HG03095 (cell line): ENCODE measurements at regions not wholly inside any gene's neighbourhood (a gene's known extent, or its start where the extent isn't known, plus 50 kb on each side); places are given as distances from the start of the nearest gene placed in this dataset.
"Not testable (repeated sequence)": the region's sequence is repeated elsewhere in the genome, so short reads cannot be mapped to it uniquely, and the experiment has no call there.

Source experiments
- ATAC-seq: cut with Tn5 transposase; IDR thresholded peaks from one replicate; pipeline ENCODE4 v1.9.1; 2021; ENCODE audit warnings: moderate library complexity; ENCODE audit not compliant: unreplicated experiment

DNA sequence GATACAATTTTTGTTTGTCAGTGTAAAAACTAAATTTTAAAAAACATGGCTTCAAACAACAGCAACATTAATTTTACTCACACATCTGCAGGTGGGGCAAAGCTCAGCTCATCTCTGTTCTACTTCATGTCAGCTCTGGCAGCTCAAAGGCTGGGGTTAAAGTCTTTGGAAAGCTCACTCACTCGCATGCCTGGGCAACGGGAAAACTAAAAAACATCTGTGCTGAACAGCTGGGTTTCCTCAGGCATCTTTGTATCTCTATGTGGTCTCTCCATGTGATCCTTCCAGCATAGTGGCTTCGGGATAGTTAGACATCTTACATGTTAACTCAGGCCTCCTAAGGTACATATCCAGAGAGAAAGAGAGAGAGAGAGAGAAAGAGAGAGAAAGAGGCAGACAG lies 499.6 kb downstream of the RFPL4B start:
- no peak for ATAC-seq

DNA sequence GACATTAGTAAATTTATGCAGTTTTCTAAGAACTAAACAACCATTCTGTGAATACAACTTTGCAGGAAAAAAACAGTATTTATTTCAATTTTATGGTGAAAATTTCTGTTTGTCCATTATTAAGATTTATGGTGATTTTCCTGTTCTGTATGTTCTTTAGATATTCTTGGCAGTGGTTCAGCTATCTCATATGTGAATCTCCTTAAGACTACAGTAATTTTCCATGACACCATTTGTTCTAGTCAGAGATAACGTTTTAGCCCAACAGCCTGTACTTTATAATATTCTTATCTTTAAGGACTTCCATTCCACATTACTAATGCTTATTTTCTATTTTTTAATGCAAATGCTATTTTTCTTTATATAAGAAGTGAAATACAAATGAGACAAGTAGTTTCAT lies 504.0 kb downstream of the RFPL4B start:
- ATAC-seq = no peak

DNA sequence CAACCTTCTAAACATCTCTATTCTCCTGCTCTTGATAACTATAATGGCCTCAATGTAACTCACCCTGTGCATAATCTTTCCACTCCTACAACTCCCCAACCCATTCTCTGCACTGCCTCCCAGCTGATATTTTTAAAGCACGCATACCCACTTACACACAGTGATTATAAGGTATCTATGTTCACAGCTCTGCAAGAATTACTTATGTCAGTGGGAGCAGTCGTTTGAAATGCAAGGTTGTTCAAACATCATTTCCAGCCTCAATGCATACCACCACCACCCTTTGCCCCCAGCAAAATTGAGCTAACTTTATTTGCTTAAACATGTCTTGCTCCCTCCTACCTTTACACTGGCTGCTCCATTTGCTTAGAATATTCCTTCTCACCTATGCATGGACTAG lies 506.0 kb downstream of the RFPL4B start:
- no peak for ATAC-seq

DNA sequence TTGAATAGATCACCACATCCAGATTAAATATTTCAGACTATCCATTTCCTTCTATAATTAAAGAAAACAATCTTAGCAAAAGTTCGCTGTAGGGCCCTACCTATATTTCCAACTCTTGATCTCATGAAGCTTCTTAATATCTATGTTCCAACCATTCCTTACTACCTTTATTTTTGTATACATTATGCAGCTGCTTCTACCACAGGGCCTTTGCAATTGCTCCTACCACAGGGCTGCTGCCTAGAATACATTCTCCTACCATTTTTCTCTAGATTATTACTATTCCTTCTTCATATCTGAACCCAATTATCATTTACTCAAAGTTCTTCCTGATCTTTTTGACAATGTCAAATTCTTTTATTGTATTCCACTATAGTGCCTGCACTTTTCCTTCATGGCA lies 516.6 kb downstream of the RFPL4B start:
- ATAC-seq = no peak

DNA sequence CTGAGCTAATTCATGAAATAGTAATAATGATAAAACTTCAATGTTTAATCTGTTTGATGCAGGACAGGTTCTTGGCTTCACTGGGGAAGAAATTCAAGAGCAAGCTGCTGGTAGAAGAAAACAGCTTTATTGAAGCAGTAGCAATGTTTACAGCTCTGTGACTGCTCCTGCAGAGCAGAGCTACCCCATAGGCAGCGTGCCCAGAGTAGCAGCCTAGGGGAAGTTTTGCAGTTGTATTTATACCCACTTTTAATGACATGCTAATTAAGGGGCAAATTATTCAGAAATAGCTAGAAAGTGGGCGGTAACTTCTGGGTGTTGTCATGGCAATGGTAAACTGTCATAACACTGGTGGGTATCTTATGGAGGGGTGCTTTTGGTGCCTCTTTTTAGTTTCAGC lies 518.0 kb downstream of the RFPL4B start:
- no peak for ATAC-seq

DNA sequence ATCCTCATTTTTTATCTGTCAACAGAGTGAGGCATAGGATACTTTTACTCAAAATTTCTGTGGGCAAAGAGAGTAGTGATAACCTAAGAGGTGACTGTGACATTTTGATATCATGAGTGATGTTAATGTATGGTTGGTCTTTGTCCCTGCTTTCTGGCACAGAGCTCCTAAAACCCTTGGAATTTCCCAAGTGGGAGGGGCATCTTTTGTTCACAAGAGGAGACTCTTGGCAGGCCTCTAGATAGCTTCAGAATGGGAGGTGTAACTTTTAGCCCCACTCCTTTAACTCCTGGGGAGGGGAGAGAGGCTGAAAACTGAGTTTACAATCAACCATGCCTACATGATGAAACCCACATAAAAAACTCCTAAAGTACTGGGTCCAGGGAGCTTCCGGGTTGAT lies 527.8 kb downstream of the RFPL4B start:
- ATAC-seq = no peak

DNA sequence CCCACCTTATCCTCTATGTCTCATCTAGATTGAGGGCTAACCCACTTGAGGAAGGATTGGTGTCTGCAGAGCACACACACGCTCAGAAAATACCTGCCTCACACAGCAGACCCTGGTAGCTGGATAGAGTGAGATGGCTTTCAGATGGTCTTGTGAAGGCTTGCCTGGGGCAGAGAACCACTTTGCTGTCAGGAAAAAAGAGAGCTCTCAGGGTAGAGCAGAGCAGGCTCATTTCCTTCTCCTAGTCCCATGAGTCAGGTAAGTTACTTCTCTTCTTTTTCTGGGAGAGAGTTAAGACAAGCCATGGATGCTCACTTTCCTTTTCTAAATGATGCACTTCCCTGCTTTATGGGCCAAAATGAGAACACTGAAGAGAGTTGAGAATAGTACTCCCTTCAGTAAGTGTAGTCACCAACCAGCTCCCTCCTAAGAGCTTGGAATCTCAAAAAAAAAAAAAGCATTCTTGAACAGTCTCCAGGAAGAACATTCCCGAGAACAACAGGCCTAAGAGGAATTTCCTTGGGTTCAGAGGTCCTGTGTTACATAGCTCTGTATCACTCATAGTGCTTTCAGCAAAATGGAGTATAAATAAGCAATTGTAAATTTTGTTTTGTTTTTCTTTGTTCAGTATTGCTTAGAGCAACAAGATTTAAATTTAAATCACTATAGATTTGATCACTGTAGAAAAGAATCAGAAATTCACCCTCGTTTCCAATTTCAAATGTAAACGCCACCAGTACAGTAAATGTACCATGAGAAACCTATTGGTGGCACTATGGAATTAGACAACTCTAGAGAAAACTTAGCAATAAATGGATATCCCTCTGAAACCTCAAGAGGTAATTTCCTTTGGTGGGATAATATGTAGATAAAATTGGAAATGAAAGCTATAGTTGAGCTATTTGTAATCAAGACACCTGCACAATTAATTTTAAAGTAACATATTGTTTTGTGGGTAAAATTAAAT lies 530.3 kb downstream of the RFPL4B start:
- no peak for ATAC-seq

DNA sequence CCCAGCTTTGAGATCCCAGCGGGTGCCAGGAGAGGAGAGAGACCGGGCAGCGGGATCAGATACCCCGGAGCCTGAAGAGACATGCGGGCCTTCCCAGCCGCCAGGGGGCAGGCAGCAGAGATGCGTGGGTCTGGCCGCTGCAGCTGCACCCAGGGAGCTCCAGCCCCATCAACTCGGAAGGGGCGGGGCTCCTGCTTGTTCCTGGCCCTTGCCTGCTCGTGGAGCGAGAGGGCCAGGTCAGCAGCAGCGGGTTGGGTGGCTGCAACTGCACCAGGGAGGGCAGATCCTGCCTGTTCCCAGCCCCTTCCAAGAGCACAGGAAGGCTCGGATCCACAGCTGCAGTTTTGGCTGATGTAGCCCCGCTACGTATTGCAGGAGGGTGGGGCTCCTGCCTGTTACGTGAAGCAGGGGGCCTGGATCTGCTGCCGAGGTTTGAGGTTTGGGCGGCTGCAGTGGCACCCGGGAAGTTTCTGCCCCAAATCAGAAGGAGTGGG lies 532.8 kb downstream of the RFPL4B start:
- no peak for ATAC-seq

DNA sequence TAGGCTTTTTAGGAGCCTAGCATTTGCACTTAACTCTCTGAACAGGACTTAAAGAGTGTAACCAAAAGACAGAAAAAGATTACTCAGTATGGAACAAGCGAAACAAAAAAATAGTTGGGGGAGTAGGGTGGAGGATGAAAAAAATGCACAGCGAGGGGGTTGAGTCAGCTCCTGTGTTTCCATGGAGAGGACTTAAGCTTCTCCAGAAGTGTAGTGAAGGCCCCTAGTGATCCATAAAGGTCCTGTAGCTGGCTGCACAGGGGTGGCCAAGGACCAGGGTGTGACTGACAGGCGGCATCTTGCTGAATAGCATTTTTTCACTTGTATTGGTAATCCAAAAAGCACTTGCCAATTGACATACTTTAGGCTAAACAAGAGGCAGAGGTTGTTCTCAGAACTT lies 533.9 kb downstream of the RFPL4B start:
- ATAC-seq = no peak

DNA sequence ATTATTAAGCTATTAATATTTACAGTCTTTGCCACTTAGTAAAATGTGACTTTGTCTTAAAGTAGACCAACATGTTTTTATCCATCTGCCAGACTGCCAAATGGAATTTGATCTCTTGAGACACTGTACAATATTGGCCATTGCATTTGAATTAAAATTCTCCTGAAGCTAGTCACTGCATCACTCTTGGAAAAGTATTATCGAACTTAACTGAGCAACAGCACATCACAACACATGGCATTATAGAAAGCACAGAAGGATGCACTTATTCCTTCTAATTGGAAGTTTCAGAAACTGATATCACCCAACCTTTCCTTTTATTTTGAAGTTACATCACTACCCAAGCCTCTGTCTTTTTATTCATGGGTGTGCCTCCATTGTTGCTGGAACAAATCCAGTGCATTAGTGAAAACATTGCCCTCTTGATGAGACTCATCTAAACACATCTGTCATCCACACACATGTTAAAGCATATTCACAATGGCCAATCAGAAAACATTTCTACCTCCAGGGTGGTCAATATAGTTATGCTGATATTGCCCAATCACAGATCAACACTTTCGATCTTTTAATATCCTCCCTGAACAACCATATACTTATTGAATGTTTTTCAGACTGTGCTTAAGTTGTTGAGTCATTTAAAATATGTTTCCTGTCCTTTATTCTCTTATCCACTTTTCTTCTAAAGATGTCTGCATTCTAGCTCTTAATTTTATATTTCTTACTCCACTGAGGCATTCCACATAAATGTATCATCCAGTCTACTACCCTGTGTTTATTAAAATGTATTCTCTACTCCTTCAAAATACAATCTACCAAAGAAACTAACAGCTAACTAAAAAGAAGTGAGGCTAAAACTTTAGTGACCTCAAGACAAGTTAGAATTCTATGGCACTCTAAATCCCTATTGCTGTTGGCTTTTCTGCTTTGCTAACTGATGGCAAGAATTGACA lies 535.0 kb downstream of the RFPL4B start:
- no peak for ATAC-seq

DNA sequence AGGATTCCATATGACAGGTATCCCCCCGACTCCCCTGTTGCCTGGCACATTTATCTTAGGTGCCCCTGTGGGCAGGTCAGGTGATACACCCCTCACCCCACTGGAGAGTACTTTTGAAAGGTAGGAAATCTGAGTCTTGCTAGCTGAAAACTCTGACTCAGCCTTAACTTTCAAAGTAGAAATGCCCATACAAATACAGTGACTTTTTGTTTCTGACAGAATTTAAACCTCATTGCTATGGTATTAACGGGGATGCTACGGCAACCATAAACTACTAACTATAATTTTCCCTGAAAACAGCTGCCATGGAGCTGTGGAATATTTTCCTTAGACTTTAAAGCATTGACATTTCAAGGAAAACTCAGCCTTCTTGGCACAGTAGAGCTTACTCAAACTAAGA lies 536.0 kb downstream of the RFPL4B start:
- ATAC-seq = no peak

DNA sequence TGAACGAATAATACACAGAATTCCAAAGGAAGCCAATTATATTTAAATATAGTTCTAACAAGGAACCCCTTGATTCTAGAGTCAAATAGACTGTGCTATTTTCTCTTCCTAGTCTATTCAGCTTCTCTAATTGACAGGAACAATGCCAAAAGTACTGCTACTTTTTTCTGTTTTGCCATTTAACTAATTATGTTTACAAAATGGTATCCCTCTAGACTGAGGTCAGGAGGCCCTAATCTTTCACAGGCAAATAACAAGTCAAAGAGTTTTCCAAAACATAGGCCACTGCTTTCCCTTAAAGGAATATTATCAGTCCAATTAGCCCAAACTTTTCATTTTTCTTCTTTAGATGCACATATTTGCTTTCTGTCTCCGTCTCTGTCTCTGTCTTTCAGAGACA lies 539.3 kb downstream of the RFPL4B start:
- no peak for ATAC-seq

DNA sequence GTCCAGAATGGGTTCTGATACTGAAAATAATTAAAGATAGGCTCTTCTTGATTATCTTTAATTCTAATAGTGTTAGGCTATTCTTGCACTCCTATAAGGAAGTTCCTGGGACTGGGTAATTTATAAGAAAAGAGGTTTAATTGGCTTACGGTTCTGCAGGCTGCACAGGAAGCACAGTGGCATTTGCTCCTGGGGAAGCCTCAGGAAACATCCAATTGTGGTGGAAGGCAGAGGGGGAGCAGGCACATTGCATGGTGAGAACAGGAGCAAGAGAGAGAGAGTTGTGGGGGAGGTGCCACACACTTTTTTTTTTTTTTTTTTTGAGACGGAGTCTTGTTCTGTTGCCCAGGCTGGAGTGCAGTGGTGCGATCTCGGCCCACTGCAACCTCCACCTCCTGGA lies 540.3 kb downstream of the RFPL4B start:
- ATAC-seq = not testable (repeated sequence)

DNA sequence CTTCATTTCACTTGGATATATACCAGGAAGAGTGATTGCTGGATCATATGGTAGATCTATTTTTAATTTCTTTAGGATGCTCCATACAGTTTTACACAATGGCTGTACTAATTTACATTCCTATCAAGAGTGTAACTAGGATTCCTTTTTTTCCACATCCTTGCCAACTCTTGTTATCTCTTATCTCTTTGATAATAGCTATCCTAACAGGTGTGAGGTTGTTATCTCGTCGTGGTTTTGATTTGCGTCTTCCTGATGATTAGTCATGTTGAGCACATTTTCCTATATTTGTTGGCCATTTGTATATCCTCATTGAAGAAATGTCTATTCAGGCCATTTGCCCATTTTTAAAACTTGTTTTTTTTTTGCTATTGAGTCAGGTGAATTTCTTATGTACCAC lies 552.4 kb downstream of the RFPL4B start:
- ATAC-seq = no peak

DNA sequence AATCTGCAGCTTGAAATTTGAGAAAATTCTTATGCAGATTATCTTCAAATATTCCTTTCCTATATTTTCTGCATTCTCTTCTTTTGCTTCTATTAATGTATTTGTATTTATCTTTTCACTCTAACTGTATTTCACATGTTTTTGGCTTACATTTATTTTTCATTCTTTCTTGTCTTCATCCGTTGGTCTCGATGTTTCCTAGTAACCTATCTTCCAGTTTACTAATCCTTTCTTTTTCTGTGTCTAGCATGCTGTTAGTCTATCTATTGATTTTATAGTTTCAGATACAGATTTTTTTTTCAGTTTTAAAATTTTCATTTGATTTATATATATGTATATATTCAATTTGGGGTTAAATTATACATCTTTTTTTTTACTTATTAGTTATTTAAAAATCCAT lies 556.2 kb downstream of the RFPL4B start:
- ATAC-seq = no peak

DNA sequence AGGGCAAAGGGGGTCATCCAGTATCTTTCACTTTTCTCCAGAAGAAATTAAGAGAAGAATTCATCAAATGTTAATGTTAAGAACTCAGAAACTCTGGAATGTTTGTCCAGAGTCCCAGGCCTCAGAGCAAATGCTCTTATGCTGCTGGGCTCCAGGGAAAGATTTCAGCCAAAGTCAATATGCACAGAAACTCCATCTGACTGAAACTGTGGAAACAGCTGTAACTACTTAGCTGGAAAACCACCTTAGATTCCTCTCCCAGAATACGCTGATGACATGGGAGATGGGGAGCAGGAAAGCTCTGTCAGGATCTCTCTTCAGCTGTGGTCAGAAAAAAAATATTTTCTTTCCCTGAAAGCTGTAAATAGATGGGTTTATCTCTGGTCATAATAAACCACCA lies 559.6 kb downstream of the RFPL4B start:
- ATAC-seq = no peak

DNA sequence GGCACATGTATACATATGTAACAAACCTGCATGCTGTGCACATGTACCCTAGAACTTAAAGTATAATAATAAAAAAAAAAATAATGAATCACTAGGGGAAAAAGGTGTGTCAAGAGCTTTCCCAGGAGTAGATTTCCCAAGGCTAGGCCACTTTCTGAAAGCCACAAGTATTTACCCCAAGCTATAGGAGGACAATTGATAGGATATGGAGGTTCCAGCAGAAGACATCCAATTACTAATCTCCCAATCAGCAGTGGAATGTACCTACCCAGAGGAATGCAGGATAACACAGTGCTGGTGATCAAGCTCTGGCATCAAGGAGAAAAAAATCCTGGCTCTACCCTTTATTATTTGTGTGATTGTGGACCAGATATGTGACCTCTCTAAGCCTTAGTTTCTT lies 562.7 kb downstream of the RFPL4B start:
- no peak for ATAC-seq

DNA sequence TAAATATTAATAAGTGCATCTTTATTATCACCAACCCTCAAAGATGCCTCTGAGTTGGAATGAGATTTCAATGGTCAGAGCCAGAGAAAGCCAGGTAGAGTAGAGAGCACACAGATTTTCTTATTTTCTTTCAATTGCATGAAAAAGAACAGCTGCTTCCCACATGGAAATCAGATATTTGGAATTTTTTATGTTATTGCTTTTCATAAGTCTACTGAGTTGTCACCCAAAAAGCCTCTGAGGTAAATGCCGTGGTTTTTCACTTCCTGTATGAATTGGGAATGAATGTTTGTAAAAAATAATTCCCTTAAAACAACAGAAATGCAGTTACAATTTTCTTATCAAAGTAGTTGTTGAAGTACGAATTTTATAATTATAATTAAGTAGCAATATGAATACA lies 563.1 kb downstream of the RFPL4B start:
- no peak for ATAC-seq

DNA sequence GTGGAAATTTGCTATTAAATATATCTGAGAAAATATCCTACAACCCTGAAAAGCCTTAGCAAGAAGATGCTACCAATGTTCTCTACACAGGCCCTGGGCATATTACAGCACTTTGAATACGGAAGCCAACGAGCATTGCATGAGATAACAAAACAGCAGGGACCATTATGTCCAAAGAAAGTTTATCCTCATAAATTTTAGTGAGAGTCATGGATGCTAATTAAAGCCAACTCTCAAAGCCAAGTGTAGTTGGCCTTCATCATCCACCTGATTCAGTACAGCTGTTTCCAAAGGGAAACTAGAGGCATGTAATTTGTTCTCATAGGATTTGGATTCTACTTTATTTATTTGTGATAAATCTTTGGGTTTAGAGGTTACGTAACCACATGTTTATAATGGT lies 564.8 kb downstream of the RFPL4B start:
- no peak for ATAC-seq

DNA sequence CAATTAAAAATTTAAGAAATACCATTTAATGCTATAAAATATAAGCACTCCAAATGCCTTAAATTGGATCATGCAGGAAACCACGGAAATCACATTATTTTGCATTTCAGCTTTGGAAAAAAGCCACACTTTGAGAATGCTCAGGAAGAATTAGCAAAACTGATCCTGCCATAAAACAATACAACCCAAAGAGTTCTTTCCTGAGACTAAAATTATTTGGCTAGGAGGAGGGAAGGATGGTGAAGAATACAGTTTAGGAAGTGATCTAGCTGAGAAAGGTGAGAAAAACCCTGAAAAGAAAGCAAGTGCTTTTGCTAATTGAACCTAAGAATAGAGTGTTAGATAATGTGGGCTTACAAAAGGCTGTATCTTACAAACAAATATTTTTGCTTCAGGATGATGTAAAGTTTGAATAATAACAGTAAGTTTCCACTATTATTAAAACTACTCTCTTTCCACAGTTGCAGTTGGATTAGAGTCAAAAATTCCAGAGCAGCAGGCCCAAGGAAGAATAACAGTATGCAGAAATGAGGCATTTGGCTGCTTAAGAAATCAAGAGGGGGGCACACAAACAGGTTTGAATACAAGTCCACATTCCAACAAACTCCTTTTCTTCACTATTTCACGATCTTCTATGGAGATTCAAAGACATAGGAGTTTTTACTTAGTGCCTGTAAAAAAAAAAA lies 565.4 kb downstream of the RFPL4B start:
- ATAC-seq = no peak

DNA sequence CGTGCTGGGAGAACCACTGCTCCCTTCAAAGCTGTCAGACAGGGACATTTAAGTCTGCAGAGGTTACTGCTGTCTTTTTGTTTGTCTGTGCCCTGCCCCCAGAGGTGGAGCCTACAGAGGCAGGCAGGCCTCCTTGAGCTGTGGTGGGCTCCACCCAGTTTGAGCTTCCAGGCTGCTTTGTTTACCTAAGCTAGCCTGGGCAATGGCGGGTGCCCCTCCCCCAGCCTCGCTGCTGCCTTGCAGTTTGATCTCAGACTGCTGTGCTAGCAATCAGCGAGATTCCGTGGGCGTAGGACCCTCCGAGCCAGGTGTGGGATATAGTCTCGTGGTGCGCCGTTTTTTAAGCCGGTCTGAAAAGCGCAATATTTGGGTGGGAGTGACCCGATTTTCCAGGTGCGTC lies 572.6 kb downstream of the RFPL4B start:
- not testable (repeated sequence) for ATAC-seq
